ENCODE measurements at regions not wholly inside any gene's neighbourhood (a gene's known extent, or its start where the extent isn't known, plus 50 kb on each side); places are given as distances from the start of the nearest gene placed in this dataset.

DNA sequence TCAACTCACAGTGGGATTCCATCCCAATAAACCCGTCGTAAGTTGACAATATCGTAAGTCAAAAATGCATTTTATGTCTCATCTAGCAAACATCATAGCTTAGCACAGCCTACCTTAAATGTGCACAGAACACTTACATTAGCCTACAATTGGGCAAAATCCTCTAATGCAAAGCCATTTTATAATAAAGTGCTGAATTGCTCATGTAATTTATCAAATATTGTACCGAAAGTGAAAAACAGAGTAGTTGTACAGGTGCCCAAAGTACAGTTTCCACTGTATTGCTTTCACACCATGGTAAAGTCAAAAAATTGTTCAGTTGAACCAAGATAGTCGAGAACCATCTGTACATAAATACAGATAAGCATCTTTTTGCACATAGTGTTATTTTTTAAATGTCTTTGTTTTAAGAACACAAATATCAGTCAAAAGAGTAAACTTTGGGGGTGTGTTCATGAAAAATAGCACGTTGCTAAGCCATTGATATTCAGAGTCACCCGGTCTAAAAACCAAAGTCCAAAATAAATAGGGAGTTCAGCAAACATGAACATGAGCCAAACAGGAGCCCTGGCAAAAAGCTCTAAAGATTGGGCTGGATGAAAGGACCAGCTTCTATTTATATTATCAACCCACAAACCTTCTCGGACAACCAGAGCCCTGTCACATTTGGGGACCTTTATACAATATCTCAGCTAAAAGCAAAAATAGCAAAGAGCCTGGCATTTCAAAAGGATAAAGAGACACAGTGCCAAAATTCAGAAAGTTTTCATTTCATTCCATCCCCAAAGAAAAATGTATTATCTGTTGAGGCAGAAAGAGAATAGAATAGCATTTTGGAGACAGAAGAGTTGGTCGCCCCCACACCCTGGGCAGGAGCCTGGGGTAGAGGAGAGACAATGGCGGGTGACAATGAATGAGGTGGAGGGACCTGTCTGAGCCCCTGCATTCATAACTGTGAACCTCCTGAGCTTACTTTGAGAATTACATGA lies 105.9 kb upstream of the SH3BP4 start:
- Mint-ChIP-seq H3K4me1 (no peaks in the 10 kb centered on the region), H3K36me3 (ENCODE audit: low read depth) (no peaks in the 10 kb centered on the region), H3K27me3 (peaks cover 11% of the 10 kb centered on the region)

DNA sequence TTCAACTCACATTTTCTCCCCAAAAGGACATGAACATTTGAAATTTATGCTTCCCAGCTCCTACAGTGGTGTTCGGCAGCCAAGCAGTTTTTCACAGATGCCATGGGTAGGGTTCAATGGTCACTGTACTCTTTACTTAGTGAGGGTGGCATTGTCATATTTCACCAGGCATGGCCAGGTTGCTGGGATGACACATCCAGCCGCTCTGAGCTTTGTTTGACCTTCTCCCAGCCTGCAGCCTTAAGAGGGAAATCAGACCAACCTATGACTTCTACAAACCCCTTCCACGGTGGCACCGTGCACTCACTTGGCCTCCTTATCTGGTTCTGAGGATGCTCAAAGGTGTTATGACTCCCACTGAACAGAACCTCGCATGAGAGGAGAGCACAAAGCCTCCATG lies 108.4 kb upstream of the SH3BP4 start:
- POLR2A ChIA-PET: no interaction called here
- Mint-ChIP-seq H3K27ac (no peak overlapping the region), H3K4me1 (no peaks in the 10 kb centered on the region), H3K36me3 (ENCODE audit: low read depth) (no peaks in the 10 kb centered on the region), H3K27me3 (peaks cover 7% of the 10 kb centered on the region), H3K4me3 (no peak overlapping the region), H3K9me3 (ENCODE audit: low read depth) (no peaks in the 10 kb centered on the region)
- DNase-seq (no peak), ATAC-seq (no peak)
- CTCF ChIA-PET: no interaction called here
- intact Hi-C loops (cut with DNase I, micrococcal nuclease): no loop called here

More for the DNA sequence above, 105.9 kb upstream of the SH3BP4 start:
- Mint-ChIP-seq H3K9me3 (ENCODE audit: low read depth) (no peaks in the 10 kb centered on the region), H3K27ac (no peak overlapping the region), H3K4me3 (no peak overlapping the region)
- intact Hi-C loops (cut with DNase I, micrococcal nuclease): no loop called here
- POLR2A ChIA-PET: no interaction called here
- CTCF ChIA-PET: interaction anchor here (0.7 kb wide), 1 partner anchor 77 kb away, joined by 3 read pairs; no protein-coding TSS in a partner anchor
- no peak for ATAC-seq
- DNase-seq: no peak

DNA sequence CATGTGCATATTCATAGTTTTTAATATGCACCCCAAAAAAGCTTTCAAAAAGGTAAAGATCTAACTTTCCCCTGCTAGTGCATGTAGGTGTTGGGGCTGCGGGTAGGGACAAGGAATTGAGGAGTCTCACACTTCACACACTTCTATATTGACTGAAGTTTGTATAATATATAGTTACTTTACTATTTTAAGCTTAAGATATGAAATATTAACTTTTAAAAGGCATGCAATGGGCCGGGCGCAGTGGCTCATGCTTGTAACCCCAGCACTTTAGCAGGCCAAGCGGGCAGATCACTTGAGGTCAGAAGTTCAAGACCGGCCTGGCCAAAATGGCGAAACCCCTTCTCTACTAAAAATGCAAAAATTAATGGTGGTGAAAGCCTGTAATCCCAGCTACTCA lies 109.1 kb upstream of the SH3BP4 start:
- H3K4me3 Mint-ChIP-seq: no peak overlapping the region
- H3K27me3 Mint-ChIP-seq: peaks cover 4% of the 10 kb centered on the region
- no peaks in the 10 kb centered on the region for H3K4me1 Mint-ChIP-seq
- ATAC-seq (no peak), DNase-seq (no peak)
- intact Hi-C loops (cut with DNase I, micrococcal nuclease): no loop called here
- H3K27ac Mint-ChIP-seq: no peak overlapping the region
- H3K9me3 Mint-ChIP-seq (ENCODE audit: low read depth): no peaks in the 10 kb centered on the region
- no peaks in the 10 kb centered on the region for H3K36me3 Mint-ChIP-seq (ENCODE audit: low read depth)
- ChIA-PET POLR2A (no interaction called here), CTCF (interaction anchor here (0.6 kb wide), 1 partner anchor 296 kb away, joined by 3 read pairs; no protein-coding TSS in a partner anchor)

DNA sequence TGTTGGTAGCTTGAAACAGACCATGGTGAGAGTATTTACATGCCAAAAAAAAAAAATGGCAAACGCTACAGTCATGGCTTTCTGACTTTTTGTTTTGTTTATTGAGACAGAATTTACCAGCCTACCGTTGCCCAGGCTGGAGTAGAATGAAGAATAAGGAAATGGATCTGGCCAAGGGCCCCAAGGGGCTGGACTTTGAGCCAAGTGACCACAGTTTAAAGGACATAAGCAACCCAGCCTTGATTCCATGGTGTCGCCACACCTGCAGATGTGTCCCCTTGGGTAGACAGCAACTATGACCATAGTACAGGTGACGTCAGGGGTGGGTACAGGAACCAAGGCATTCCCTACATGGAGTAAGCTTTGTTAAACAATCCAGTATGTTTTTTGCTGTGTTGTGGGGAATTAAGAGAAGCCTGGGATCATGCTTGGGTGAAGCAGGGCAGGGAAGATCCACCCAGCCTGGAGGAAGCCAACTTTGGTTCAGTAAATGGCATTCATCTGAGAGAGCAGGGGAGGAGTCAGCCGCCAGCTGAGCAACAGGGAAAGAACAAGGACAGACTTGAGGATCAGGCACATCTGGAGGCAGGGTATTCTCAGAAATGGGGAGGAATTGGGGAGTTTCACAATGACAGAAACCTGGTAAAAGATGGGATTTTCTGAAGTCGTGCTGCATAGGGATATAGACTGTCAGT lies 110.3 kb upstream of the SH3BP4 start:
- DNase-seq: no peak
- no peaks in the 10 kb centered on the region for H3K4me1 Mint-ChIP-seq
- no peak overlapping the region for H3K4me3 Mint-ChIP-seq
- no peak for ATAC-seq
- intact Hi-C loops (cut with DNase I, micrococcal nuclease): no loop called here
- H3K27ac Mint-ChIP-seq: no peak overlapping the region
- no peaks in the 10 kb centered on the region for H3K9me3 Mint-ChIP-seq (ENCODE audit: low read depth)
- no peaks in the 10 kb centered on the region for H3K36me3 Mint-ChIP-seq (ENCODE audit: low read depth)
- POLR2A ChIA-PET: no interaction called here
- CTCF ChIA-PET: interaction anchor here (0.7 kb wide), 1 partner anchor 60 kb away, joined by 4 read pairs; no protein-coding TSS in a partner anchor
- H3K27me3 Mint-ChIP-seq: peaks cover 4% of the 10 kb centered on the region

DNA sequence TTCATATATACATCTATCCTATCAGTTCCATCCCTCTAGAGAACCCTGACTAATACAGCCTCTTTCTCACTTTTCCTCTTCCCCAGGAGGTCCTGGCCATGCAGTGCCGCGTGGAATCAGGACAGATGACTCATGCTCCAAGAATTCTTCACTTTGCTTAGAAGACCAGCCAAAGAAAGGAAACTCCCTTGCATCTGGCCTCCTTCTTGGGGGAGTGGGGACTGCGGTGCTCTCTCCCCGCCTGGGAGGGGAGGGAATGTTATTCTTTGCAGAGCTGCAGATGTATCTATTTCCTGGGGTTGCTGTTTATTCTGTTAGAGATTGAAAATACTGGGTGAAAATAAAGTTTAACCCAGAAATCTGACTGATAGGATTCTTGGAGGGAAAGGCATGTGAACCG lies 111.5 kb upstream of the SH3BP4 start:
- Mint-ChIP-seq H3K9me3 (ENCODE audit: low read depth) (no peaks in the 10 kb centered on the region), H3K27ac (no peak overlapping the region), H3K27me3 (peaks cover 4% of the 10 kb centered on the region), H3K36me3 (ENCODE audit: low read depth) (no peaks in the 10 kb centered on the region), H3K4me1 (no peaks in the 10 kb centered on the region), H3K4me3 (no peak overlapping the region)
- ChIA-PET POLR2A (no interaction called here), CTCF (interaction anchor here (0.7 kb wide), 2 partner anchors 24 to 61 kb away, joined by 3 to 4 read pairs; no protein-coding TSS in a partner anchor)
- intact Hi-C loops (cut with DNase I, micrococcal nuclease): no loop called here
- DNase-seq (no peak), ATAC-seq (no peak)

DNA sequence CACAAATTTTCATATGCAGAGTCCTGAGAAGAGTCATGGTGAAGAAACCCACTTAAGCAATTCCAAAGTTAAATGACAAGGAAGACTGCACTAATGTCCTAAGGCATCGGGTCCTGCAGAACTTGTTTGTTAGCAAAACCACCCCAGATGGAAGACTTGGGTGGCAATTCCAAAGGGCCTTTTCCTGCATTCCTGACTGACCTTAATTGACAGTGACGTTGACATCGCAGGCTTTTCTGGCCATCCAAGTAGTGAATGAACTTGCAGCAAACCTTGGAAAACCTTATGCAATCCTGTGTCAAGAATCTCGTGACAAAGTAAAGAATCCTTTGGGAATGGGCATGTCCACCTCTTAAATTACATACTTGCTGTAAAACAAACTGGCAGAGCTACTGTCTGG lies 112.5 kb upstream of the SH3BP4 start:
- Mint-ChIP-seq H3K4me3 (no peak overlapping the region), H3K4me1 (no peaks in the 10 kb centered on the region), H3K9me3 (ENCODE audit: low read depth) (no peaks in the 10 kb centered on the region), H3K27me3 (peaks cover 2% of the 10 kb centered on the region), H3K36me3 (ENCODE audit: low read depth) (no peaks in the 10 kb centered on the region), H3K27ac (no peak overlapping the region)
- no peak for DNase-seq
- CTCF ChIA-PET: interaction anchor here (0.7 kb wide), 1 partner anchor 917 kb away, joined by 3 read pairs; no protein-coding TSS in a partner anchor
- POLR2A ChIA-PET: no interaction called here
- no peak for ATAC-seq
- intact Hi-C loops (cut with DNase I, micrococcal nuclease): no loop called here

DNA sequence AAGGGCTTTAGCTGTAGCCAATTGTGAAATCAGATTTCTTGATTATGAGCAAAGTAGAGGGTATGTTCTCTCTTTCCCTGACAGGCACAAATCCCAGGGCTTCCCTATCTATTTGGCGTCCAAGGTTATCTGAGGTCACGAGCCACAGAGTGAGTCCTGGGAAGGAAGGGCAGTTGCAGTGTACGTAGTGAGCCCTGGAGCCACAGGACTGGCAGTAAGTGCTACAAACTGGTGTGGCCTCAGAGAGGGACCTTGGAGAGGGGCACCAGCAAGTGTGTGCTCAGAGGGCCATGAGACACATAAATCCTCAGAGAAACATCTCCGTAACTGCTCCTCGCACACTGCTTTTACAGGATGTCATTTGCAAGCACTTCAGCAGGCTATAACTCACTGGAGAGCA lies 115.5 kb upstream of the SH3BP4 start:
- POLR2A ChIA-PET: no interaction called here
- H3K36me3 Mint-ChIP-seq (ENCODE audit: low read depth): no peaks in the 10 kb centered on the region

DNA sequence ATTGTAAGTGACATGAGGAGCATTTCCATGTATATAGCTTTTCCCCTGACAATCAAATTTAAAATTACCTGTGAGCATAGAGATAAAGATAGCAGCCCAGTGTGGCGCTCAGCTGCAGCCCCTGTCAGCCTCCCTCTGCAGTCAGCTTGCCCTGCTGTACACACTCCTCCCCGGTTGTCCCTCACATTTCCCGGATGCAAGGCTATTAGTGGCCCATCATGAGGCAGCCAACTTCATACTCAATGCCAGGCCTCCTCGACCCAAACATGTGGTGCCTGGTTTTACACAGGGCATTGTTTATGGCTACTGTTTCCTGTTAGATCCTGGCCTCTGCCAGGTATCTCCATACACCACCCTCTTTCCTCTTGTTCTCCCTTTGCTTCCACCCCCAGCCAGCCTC lies 116.1 kb upstream of the SH3BP4 start:
- no peak for ATAC-seq
- H3K27ac Mint-ChIP-seq: no peak overlapping the region
- H3K4me1 Mint-ChIP-seq: no peaks in the 10 kb centered on the region
- ChIA-PET CTCF (interaction anchor here (2.0 kb wide), 1 partner anchor 285 kb away, joined by 6 read pairs; no protein-coding TSS in a partner anchor), POLR2A (no interaction called here)
- no peaks in the 10 kb centered on the region for H3K36me3 Mint-ChIP-seq (ENCODE audit: low read depth)
- H3K9me3 Mint-ChIP-seq (ENCODE audit: low read depth): no peaks in the 10 kb centered on the region
- H3K27me3 Mint-ChIP-seq: no peaks in the 10 kb centered on the region
- no peak for DNase-seq
- H3K4me3 Mint-ChIP-seq: no peak overlapping the region
- intact Hi-C loops (cut with DNase I, micrococcal nuclease): no loop called here

More for the DNA sequence above, 115.5 kb upstream of the SH3BP4 start:
- ATAC-seq: no peak
- no peak for DNase-seq
- no peak overlapping the region for H3K4me3 Mint-ChIP-seq
- no peaks in the 10 kb centered on the region for H3K9me3 Mint-ChIP-seq (ENCODE audit: low read depth)
- intact Hi-C loops (cut with DNase I, micrococcal nuclease): no loop called here
- H3K4me1 Mint-ChIP-seq: no peaks in the 10 kb centered on the region
- H3K27me3 Mint-ChIP-seq: no peaks in the 10 kb centered on the region
- H3K27ac Mint-ChIP-seq: no peak overlapping the region
- CTCF ChIA-PET: interaction anchor here (2.0 kb wide), 1 partner anchor 285 kb away, joined by 6 read pairs; no protein-coding TSS in a partner anchor

DNA sequence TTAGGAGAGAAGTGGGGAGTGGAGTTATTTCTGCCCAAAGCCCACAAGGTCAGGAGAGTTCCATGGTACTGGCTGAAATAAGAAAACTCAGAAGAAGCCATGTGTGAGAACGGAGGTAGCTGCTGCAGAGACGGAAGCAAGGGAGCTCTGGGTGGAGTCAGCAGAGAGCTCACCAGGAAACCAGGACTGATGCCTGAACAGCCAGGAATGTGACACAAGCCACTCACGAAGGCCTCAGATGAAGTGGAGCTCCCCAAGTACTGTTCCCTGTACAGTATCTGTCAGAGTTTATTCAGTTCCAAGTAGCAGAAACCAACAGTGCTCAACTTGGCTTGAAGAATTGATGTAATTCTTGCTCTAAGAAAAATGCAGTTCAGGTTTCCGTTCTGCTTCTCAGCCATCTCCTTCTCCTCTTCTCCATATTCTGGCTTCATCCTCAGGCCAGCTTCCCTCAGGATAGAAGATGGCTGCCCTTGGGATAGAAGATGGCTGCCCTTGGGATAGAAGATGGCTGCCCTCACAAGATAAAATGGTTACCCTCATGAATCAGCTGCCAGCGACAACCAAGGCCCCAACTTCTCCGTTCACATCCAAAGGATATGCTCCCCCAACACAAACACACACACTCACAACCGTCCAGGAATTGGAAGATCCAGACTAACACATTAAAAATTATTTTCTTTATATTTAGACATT lies 117.4 kb upstream of the SH3BP4 start:
- H3K4me3 Mint-ChIP-seq: no peak overlapping the region

DNA sequence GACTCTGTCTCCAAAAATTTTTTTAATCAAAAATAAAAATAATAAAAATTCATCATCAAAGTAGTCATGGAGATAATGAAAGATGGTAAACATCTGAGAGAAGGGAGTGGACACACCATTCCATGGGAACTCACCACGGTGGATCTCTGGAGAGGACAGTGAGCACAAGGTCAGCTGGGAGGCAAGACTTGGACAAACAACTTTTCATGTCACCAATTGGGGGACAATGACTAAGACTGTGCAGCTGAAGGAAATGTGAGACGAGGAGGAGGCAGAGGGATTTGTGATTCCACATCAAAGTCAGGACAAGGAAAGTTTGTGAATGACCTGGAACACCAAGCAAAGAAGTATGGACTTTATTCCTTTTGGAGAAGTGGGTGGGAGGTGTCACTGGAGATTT lies 121.0 kb upstream of the SH3BP4 start:
- ATAC-seq: no peak
- Mint-ChIP-seq H3K4me3 (no peak overlapping the region), H3K36me3 (ENCODE audit: low read depth) (no peaks in the 10 kb centered on the region), H3K9me3 (ENCODE audit: low read depth) (no peaks in the 10 kb centered on the region), H3K27me3 (no peaks in the 10 kb centered on the region), H3K4me1 (no peaks in the 10 kb centered on the region), H3K27ac (no peak overlapping the region)
- CTCF ChIA-PET: interaction anchor here (0.7 kb wide), 1 partner anchor 894 kb away, joined by 3 read pairs; no protein-coding TSS in a partner anchor
- DNase-seq: no peak
- intact Hi-C loops (cut with DNase I, micrococcal nuclease): no loop called here
- POLR2A ChIA-PET: no interaction called here

More for the DNA sequence above, 117.4 kb upstream of the SH3BP4 start:
- DNase-seq: no peak
- Mint-ChIP-seq H3K4me1 (no peaks in the 10 kb centered on the region), H3K27me3 (no peaks in the 10 kb centered on the region), H3K36me3 (ENCODE audit: low read depth) (no peaks in the 10 kb centered on the region), H3K9me3 (ENCODE audit: low read depth) (no peaks in the 10 kb centered on the region), H3K27ac (no peak overlapping the region)
- POLR2A ChIA-PET: no interaction called here
- no peak for ATAC-seq
- intact Hi-C loops (cut with DNase I, micrococcal nuclease): no loop called here
- CTCF ChIA-PET: interaction anchor here (2.0 kb wide), 1 partner anchor 283 kb away, joined by 6 read pairs; no protein-coding TSS in a partner anchor

DNA sequence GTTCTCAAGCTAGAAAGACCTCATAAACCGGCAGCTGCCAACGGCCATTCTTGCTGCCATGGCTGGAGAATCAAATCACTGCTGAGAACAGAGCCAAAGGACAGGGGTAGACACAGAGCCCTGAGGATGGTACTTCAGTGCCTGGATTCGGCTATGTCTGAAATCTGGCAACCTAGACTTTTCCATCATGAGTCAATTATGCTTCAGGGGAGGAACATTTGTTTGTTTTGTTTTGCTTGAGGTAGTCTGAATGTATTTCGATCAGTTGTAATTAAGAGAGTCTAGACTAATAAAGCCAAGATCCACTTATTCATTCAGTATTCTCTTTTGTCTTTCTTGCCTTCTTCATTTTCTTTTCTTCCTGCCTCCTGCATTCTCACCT lies 122.8 kb upstream of the SH3BP4 start:
- Mint-ChIP-seq H3K36me3 (ENCODE audit: low read depth) (no peaks in the 10 kb centered on the region), H3K27me3 (no peaks in the 10 kb centered on the region), H3K27ac (no peak overlapping the region), H3K4me3 (no peak overlapping the region), H3K4me1 (no peaks in the 10 kb centered on the region), H3K9me3 (ENCODE audit: low read depth) (no peaks in the 10 kb centered on the region)
- ChIA-PET POLR2A (no interaction called here), CTCF (no interaction called here)
- no peak for ATAC-seq
- intact Hi-C loops (cut with DNase I, micrococcal nuclease): no loop called here
- no peak for DNase-seq
